HCEC 1CT (cell line): ENCODE measurements at regions not wholly inside any gene's neighbourhood (a gene's known extent, or its start where the extent isn't known, plus 50 kb on each side); places are given as distances from the start of the nearest gene placed in this dataset.
"Not testable (repeated sequence)": the region's sequence is repeated elsewhere in the genome, so short reads cannot be mapped to it uniquely, and the experiment has no call there.

Experiments
- DNase-seq: peaks from one replicate; pipeline ENCODE4 v3.0.0-alpha.2; 2017

DNA sequence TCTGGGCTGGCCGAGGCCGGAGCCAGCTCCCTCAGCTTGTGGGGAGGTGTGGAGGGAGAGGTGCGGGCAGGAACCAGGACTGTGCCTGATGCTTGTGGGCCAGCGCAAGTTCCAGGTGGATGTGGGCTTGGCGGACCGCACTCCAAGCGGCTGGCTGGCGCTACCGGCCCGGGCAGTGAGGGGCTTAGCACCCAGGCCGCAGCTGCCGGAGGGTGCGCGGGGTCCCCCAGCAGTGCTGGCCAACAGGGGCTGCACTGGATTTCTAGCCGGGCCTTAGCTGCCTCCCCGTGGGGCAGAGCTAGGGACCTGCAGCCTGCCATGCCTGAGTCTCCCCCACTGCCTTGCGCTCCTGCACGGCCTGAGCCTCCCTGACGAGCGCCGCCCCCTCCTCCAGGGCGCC is 242.8 kb downstream of the CCSER2 start:
- no peak for DNase-seq

DNA sequence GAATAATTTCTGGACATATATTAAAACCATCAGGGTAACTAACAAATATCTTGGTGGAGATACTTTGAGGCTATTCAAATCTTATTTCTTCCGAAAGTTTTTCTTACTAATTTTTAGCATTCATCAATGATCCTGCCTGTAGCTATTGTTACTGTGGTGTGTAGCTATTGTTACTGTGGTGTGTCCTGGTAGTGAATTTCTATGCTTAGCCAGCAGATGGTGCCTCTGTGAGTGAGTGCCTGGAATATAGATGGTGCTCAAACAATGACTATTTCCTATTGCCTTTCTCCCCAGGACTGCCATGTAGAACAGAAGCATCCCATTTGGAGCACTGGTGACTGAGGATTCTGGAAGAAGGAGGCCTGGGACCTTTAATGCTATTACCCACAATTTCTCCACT is 245.7 kb downstream of the CCSER2 start:
- no peak for DNase-seq

DNA sequence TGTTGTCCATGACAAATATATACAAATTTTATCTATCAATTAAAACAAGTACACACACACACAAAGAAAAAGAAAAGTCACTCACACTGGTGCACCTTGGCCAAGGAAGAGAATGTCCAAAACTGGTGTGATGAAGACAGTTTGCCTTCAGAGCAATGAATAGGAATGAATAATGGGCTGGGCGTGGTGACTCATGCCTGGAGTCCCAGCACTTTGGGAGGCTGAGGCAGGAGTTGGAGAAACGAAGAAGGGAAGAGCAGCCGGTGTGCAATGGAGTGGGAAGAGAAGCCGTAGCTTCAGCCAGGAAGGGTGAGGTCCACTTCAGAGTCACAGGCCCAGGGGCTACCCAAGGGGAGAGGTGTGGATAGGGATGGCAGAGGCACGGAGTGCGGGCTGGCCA is 253.6 kb downstream of the CCSER2 start:
- DNase-seq: no peak

DNA sequence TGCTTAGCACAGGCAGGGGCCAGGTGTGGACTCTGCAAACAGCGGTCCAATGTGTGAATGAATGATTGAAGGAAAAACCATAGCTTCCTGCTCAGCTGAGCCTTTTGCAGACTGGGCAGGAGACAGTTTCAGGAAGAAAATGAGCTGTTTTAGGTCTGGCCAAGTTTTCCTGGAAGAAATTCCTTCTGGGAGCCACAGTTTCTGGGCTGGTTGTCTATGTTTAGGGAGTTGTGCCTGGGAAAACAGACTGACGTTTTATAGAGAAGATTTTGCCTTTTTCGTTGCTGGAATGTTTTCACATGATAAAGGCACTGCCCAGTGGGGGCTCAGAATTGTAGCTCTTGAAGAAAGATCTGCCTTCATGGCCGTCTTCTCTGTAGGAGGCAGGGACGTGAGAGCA is 255.1 kb downstream of the CCSER2 start:
- no peak for DNase-seq

DNA sequence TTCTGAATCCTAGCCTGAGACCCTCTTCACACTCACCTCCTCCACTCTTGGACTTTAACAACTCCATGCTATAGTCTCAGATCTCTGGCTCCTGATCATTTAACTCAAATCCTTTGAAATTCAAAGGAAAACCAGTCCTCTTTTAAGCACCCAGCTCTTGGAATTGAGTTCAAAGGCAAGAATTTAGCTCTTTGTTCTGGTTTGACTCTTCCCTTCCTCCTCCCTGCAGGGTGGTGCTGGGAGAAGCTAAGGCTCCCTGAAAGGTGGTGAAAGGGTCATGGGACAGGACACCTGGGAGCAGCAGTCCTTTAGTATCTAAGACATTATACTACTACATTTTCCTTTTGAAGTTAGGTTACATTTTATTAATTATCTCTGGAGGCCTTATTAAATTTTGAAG is 259.4 kb downstream of the CCSER2 start:
- DNase-seq: no peak

DNA sequence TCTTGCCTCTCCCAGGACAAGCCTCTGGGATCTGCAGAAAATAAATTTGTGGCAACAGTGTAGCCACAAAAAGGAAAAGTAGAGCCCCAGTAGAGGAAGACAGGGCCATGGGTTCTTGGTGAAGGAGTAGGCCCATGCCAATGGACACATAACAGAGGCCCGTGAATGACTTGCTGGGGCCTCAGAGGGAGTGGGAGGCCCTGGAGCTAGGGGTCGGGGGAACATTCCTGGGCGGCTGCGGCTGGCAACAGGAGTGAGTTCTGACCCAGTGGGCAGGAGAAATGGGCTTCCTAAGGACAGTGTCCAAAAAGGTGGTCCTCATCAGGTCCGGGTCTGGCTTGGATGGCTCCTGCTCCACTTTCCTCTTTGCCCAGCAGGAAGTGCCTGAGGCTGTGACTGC is 260.0 kb downstream of the CCSER2 start:
- DNase-seq: no peak

DNA sequence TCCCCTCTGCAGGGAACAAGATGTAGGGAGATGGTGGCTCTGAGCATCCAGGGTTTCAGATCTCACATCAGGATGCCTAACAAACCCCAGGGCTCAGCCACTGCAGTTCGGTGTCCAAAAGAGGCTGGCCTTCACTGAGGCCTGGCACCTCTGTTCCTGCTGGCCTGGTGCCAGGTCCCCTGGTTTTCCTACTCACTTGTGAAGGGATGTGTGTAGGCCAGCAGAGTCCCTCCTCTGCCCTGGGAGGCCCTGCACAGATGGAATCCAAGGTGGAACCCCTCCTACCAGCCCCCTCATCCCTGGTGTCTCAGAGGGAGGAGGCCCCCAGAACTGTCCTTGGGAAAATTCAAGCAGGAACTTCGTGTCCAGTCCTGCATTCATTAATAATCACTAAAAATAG is 260.6 kb downstream of the CCSER2 start:
- no peak for DNase-seq

DNA sequence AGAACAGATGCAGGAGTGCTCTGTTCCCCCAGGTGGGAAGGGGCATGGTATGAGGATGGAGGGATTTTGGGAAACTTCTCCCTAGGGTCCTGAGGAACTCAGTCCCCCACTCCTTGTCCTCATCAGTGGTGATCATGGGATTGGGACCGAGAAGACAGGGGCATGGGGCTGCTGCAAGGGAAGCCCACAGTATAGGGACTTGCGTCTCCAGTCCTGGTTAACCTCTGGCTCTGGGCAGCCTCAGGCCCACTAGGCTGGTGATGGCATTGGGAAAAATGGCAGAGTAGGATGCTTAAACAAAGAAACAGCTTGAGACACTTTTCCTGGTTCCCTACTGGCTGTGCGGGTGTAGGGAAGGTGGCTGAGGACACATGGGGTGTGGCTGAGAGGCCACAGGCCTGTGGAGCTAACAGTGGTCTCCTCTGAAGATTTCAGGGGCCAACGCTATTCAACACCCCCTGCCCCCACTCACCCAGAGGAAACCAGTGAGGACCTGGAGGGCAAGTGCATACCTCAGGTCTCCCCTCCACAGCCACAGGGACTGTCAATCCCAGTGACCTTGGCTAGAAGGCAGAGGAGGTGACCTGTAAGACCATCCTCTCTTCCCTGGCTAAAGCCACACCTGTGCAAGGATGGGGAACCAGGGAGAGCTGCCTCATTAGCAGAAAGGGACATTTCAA is 261.3 kb downstream of the CCSER2 start:
- DNase-seq: no peak

DNA sequence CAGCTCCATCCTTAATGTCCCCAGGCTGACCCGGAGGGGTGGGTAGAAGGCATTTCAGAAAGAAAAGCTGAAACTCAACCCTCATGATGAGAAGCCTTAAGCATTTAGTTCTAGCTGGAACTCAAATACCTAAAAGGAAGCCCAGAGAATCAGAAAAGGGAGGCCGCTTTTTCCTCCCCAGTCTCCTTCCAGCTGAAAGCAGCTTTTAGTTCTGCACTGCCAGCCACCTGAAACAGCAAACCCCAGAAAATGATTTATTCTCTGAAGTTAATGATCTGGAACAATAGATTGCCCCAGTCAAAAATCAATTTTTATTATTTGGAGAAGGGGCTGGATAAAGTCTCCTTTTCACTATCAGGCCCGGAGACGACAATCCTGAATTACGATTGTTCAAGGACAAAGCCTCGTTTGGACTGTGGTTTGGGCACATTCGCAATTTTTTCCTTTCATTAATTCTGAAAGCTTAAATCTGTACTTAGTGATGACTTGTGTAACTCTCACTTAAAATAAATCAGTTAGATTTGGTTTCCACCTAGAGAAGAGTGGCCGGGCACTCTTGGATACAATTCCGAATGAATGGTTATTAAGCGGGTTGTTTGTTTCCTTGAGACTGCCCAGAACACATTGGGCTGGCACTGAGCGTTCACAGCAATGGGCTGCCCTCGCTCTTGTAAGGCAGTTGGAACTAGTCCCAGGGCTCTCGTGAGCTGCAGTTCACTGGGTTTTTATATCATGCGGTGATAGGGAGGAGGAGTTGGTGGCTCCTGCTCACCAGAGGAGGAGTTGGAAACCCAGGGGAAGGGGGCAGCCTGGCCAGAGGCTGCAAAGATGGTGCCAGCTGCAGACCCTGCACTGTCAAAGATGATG is 262.2 kb downstream of the CCSER2 start:
- DNase-seq: no peak

DNA sequence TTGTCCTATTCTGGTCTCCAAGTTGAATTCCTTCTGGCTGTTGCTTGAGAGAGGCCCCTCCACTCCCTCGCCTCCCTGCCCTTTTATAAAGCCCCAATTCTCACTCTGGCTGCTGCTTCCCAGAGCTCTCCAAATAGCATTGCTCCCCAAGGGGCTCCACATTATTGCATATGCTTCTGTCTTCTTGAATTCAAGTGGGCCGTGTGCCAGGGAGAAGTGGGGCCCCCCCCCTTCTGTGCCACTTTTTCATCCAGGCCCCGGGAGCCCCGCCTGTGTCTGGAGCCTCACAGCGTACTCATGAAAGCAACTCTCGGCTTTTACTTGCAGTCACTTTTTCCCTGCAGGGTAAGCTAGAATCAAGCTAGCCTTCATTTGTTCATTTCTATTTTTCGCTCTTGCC is 265.1 kb downstream of the CCSER2 start:
- no peak for DNase-seq

DNA sequence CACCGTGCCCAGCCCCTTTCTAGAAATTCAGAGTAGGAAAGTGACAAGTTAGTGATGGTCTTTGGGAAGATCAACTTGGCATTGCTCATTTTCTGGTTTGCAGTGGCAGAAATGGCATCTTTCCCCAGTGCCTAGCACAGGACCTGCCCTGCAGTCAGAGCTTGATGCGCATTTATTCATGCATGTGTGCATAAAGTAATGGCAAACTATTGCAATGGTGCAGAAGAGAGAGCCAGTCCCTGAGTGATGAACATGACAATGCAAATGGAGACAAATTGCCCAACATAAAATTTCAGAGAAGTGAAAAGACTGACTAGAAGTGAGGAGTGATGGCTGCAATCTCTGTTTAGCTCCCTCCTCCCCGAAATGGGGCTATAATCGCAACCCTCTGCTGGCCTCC is 268.2 kb downstream of the CCSER2 start:
- no peak for DNase-seq

DNA sequence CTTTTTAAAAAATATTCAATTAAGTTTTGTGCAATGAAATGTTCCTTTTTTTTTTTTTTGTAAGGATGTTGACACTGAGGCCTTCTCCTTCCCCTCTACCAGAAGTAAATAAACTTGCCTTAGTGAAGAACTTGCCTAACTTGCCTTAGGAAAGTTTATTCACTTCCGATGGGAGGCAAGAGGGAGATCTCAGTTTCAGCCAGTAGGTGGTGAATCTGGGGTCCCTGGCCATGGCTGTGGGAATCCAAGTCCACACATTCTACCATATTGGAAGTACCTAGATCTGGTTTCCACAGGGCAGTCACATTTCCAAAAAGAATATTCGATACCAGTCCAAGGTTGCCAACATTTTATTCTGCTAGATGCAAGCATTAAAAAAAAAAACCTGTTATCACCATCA is 270.9 kb downstream of the CCSER2 start:
- DNase-seq: no peak

DNA sequence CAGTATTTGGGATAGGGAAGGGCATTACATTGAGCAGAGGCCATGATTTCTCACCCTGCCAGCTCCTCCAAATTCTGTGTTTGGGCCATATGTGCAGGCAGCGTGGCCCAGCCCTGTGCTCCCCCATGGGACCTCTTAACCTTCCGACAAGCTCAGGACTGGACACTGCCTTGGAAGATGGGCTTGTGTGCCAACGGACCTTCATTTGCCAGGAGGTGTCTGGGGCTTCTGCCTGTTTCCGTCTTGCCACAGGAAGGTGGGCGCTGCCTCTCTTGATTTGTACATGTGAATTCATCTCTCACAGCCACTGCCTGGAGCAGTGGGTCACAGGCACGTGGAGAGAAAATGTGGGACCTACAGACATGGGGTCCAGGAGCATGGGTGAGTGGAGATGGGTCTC is 272.6 kb downstream of the CCSER2 start:
- DNase-seq: no peak

DNA sequence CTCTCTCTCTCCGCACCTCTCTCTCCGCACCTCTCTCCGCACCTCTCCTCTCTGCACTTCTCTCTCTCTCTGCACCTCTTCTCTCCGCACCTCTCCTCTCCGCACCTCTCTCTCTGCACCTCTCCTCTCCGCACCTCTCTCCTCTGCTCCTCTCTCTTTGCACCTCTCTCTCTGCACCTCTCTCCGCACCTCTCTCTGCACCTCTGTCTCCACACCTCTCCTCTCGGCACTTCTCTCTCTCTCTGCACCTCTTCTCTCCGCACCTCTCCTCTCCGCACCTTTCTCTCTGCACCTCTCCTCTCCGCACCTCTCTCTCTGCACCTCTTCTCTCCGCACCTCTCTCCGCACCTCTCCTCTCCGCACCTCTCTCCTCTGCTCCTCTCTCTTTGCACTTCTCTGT is 274.2 kb downstream of the CCSER2 start:
- DNase-seq: not testable (repeated sequence)

DNA sequence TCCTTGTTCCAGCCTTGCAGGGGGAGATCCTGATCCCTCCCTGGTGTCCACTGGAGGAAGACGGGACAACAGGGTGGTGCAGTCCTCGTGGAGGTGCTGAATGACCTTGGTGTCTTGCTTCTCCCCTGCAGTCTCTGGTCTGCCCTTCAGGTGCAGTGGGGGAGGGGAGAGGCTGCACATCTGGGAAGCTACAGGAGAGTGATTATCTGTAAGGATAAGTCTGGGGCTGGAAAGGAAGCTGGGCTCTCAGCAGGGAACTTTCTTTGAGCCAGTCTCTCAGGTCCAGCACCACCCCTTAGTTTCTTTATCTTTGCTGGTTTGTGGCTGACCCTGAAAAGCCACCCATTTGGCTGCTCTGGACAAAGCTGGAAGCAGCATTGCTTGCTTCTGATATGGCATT is 275.6 kb downstream of the CCSER2 start:
- no peak for DNase-seq

DNA sequence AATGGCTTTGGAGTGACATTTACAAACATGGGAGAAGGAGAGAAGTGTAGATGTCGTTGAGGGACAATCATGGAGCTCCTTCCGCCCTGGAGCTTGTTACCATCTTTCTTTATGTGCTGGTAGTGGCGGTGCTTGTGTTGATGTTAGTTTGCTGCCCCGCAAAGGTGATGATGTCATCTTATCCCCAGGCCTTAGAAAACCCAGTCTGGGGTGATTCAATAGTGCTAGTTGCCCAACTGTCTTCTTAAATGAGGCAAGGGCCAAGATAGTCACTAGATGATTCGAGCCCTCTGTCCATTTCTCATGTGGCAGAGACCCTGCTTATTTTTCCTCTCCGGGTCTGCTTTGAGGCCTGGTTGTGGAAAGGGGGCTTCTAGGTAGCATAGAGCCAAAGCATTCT is 277.4 kb downstream of the CCSER2 start:
- no peak for DNase-seq

DNA sequence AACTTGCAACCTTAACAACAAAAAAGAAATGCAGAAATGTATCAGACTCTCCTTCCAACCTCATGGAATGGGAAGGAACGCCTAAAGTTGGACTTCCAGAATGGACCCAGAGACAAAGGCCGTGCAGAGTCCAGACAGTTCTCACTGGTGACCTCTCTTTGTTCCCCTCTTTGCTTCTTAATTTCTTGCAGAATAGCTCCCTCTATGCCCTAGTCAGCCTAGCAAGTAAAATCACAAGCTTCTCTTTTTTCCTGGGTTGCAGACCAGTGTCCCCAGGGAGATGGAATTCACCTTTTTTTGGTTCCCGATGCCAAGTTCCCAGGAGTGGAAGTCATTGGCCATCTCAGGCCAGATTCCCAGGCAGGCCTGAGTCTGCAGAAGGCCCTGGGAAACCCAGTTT is 278.0 kb downstream of the CCSER2 start:
- no peak for DNase-seq

DNA sequence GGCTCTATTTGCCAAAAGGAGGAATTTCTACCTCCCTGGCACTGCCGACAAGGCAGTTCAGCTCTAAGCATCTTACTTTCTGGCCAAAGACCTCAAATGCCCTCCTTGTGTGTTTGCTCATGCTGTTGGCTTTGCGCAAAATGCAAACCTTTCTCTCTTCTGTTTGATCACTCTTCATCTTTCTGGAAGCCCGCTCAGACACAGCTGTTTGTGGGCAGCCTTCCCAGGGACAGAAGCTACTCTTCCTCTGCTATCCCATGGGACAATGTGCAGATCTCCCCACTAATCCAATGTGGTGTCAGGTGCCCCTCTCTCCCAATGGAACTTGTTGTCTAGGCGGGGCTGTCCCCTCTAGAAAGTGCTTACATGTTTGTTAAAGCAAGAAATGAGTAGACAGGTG is 278.7 kb downstream of the CCSER2 start:
- DNase-seq: no peak

DNA sequence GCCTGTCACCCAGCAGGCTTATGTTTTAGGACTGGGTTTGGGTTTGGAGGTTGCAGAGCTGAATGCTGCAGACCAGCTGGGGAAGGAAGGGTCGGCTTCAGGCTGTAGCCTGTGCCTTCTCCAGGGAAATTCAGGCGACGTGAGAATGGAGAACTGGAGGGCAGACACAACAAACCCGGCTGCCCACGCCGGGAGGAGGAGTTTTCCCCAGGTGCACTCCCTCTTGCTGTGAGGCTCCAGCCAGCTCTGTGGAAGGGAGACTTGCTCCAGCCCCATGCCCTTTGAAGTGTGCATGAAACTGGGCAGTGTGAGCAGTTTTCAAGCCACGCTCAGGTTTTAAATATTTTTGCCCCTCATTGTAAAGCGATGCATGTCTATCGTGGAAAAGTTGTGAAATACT is 279.1 kb downstream of the CCSER2 start:
- no peak for DNase-seq

DNA sequence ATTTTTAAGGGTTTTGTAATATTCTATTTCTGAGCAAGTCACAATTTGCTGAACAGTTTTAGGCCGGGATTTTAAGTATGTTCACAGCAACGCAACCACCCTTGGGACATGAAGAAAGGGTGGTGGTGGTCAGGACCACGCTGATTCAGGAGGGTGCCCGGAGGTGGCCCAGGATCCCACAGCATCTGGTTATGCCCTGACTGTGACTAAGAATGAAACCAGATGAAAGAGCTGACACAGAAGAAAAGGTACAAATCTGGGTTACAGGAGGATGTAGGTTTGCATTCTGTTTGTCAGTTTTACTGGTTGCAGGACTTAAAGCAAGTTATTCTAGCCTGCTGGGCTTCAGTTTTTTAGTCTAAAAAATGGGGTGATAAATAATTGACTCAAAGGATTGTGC is 279.7 kb downstream of the CCSER2 start:
- DNase-seq: no peak

DNA sequence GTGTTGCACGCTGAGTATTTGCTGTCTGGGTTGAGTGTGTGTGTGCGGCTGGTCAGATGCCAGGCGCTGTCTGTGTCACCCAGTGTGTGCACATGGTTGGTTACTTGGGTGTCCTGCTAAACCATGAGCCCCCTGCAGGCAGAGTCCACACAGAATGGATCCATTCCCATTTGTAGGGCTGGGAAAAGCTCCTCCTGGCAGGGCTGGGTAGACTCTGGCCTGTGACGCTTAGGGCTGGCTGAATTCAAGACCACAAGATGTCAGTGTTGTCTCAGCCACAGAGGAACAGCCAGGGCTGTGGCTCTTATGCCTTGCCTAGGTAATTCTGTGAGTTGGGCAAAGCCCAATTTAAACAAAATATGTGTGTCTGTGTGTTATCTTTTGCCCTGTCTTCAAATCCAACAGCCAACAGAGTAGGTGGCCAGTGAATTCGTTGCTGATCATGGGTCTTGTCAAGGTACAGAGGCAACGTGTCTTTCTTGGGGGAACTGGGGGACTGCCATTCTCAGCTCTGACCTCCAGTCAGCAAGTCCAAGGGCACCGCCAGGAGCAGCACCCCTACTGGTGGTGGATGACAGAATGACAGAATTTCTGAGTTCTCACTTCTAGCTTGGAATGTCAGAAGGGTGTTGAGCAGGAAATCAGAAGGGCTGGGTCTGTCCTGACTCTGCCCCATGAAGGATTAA is 285.1 kb downstream of the CCSER2 start:
- no peak for DNase-seq

DNA sequence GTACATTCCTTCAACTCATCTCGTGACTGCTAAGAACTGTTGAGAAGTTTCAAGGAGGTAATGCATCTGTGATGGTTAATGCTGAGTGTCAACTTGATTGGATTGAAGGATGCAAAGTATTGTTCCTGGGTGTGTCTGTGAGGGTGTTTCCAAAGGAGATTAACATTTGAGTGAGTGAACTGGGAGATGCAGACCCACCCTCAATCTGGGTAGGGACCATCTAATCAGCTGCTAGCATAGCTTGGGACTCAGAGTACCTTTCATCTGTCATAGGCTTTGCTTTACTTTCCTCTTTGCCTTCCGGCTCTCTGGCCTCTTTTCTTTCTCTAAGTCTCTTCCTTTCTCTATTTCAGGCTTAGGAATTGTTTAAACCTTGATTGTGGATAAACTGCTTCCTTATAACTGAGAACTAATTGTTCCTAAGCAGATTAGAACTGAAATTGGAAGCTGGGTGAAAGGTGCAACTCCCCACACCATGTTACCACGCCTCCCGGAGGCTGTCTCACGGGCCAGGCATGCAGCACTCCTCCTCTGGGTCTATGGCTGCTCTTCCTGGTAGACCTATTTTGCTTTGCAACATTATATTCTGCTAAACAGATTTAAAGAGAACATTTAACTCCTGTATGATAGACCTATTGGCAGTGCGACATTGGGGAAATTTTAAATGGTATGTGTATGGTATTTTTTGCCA is 298.2 kb downstream of the CCSER2 start:
- no peak for DNase-seq

DNA sequence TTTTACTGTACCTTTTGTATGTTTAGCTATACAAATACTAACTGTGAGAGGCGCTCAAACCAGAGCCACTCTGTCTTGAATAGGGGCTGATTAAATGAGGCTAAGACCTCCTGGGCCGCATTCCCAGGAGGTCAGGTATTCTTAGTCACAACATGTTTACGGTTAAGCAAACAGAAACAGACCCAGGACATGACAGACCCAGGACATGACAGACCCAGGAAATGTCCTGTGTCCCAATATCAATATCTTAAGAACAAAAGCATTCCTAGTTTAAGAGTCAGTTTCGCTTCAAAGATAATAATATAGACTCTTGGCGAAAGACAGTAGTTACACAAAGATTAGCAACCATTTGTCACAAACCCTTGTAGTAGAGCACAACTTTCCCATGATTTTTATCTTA is 304.5 kb downstream of the CCSER2 start:
- no peak for DNase-seq

DNA sequence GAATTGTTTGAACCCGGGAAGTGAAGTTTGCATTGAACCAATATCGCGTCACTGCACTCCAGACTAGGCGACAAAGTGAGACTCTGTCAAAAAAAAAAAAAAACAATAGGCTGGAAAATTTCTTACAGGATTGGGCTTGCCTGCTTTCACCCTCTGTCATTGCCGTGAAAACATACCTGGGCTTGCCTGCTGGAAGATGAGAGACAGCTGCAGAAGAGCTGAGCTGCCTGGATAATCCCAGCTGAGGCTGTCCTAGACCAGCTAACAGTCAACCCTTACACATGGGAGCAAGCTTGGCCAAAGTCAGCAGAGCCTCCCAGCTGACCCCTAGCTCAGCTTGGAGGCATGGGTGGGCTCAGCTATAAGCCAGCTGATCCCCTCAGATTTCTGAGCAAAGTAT is 306.2 kb downstream of the CCSER2 start:
- DNase-seq: no peak
